ENCODE measurements at regions not wholly inside any gene's neighbourhood (a gene's known extent, or its start where the extent isn't known, plus 50 kb on each side); places are given as distances from the start of the nearest gene placed in this dataset.

- TF ChIP-seq CTCF (IDR thresholded peaks at IDR 0.05) (no peak), POLR2A (IDR thresholded peaks at IDR 0.05) (no peak), EP300 (IDR thresholded peaks at IDR 0.05) (no peak)
Observed at GRCh38 chr5:125214080-125214479, 467.6 kb upstream of the ZNF608 start.

Data from tibial nerve (tissue), 4 donors.